Fibroblast of skin of scalp (primary cell): ENCODE measurements at regions not wholly inside any gene's neighbourhood (a gene's known extent, or its start where the extent isn't known, plus 50 kb on each side); places are given as distances from the start of the nearest gene placed in this dataset.
A peak's percentile ranks its signal among the peaks of the same experiment; 100 is the strongest.

Source experiments
- DNase-seq: peaks from one replicate; pipeline ENCODE4 v3.0.0-alpha.2; 2013

DNA sequence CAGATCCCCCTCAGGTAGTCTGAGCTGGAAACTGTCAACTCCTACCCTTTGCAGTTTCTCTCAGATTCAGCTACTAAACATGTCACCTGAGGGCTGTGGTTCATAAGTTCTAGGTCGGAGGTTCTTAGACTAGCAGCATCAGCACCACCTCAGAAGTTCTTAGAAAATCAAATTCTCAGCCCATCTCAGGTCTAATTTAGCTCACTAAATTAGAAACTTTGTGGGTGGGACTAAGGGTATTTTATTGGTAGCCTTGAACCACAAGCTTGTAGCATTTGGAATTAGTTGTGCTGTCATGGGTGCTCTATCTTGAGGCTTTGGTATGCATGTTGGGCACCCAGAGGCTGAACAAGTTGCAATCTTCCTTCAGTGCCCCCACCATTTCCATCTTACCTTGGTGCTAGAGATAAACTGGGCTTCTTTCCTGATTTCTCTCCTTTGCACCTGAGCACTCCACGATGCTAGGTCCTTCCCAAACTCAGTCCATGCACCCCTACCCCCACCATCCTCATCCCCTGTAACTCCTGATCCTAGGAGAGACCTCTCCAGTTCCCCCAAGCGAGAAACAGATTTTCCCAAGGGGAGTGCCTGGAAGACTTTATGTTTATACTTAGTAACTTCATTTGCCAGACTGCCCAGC, 54.2 kb downstream of the S1PR1 start:
- DNase-seq, result no peak

DNA sequence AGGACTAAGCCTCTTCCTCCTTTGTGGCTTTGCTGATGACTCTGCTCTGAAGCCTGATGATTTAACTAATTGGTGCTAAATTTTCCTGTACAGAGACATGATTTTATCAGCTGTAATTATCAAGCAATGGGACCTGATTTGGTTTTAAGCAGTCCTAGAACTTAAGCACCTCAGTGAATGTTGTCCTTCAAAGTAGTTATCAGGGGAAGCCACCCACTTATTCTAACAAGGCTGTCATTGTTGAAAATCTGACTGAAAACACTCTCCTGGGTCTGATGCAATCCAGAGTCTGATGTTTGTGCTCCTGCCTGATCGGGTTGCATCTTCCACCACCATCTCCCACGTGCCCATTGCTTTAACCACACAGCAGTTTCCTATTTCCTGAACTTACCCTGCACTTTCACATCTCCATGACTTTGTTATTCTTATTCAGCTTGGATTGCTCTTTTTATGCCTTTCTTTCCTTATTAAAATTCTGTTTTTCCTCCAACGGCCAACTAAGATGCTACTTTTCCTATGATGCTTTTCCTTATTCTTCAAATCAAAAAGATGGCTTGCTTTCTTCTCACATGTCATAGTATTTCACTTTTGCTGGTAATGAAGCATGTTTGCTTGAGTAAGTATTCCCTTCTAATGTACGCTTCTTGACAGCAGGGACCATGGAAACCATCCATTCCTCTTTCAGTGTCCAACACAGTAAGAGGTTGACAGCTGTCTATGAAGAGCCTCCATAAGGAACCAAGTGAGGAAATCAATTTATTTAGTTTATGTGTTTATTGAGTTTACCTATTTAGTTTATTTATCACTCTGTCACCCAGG, 55.0 kb downstream of the S1PR1 start:
- DNase-seq, result peak; percentile 73

DNA sequence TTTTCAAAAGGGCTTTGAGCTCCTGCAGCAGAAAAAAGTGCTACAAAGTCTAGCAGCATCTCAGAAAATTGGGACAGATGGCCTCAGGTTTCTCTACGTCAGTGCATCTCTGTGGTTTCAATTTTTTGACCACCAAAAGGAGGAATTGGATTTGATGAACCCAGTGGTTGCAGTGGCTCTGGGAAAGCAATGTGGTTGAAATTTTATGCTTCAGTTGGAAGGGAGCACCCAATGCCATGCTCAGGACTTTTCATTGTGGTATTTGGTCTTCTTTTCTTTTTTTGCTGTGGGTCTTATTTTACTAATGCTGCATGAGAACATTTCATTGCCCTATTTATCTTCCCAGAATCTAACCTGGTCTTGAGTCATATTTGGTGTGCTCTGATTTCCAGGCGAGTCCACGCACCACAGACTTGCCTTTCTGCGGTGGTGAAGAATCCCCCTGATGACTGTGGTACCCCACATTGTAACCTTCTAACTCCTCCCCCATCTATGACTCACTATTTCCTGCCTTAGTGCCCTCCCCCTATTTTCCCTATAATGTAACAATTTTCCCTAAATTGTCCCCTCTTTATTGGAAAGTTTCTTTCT, 56.7 kb downstream of the S1PR1 start:
- peak; percentile 33 for DNase-seq

DNA sequence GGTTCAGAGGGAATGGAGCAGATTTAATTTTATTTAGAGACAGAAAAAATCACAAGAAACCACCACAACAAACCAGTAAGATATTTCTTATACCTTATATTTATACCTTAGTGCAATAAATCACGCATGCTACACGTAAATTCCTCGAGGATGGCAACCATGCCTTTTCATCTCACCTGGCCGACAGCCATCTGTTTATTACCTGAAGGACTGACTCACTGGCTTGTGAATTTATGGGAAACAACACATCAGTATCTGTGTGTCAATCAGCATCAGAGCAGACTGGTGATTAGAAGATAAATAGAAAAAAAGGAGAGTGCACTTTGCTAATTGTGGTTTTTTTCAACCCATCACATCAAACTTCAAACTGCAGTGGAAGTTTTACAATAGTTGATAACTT, 58.4 kb downstream of the S1PR1 start:
- DNase-seq, result no peak

DNA sequence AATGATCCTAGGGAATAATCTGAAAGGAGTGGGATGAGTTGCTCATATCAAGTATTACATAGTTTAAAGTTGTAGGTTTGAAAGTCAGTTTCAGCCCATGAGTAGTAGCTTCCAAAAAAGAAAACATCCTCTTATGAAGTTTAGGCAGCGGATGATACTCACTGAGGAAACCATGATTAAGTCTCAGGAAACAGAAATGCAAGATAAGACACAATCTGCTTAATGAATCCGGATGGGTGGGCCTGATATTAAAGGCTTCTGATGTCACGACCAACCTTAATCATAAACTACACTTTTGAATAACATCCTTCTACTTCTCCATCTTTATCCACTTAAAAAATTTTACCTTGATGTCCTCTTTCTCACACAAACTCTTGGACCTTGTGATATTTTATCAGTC, 61.8 kb downstream of the S1PR1 start:
- no peak for DNase-seq

DNA sequence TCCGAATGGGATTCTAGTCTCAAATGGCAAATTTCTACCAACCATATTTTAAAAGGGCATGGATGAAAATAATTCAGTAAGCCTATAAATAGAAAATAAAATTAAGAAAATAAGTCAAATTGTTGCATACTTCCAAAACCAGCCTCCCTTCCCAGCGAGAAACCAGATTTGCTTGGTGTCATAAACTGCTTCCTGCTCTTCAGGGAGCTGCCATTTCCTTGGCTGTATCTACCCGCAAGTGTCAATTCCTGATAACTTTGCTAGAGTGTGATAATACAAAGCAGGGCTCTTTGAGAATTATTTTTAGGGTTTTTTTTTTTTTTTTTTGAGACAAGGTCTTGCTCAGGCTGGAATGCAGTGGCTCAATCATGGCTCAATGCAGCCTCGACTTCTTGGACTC, 62.3 kb downstream of the S1PR1 start:
- DNase-seq, result no peak

DNA sequence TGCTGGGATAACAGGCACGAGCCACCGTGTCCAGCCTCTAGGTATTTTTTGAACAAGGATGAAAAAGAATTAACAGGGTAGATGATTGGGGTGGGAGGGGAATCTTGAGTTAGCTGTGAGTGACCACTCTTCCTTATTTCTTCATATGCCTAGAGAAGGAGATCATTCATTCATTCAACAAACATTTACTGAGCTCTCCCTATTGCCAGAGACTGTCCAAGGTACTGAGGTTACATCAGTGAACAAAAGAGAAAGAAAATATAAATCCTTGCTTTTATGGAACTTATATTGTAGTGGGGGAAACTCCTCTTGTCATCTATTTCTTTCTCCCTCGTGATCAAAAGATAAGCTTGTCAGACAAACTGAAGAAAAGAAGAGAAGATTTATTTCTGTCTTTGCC, 62.9 kb downstream of the S1PR1 start:
- DNase-seq, result no peak

DNA sequence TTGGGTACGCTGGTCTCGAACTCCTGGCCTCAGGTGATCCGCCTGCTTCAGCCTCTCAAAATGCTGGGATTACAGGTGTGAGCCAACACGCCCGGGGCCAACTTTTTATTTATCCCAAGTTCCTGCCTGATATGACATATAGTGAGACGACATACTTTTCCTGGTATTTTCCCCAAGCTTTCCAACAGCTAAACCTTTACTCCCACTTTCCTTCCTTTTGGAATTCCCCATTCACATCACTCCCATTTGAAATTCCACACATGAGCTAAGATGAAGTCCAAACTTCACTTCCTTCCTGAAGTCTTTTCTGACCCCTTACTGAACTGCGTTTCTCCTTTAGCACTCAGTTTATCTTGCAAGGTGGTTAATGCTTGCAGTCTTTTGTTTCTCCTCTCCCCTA, 64.1 kb downstream of the S1PR1 start:
- no peak for DNase-seq

DNA sequence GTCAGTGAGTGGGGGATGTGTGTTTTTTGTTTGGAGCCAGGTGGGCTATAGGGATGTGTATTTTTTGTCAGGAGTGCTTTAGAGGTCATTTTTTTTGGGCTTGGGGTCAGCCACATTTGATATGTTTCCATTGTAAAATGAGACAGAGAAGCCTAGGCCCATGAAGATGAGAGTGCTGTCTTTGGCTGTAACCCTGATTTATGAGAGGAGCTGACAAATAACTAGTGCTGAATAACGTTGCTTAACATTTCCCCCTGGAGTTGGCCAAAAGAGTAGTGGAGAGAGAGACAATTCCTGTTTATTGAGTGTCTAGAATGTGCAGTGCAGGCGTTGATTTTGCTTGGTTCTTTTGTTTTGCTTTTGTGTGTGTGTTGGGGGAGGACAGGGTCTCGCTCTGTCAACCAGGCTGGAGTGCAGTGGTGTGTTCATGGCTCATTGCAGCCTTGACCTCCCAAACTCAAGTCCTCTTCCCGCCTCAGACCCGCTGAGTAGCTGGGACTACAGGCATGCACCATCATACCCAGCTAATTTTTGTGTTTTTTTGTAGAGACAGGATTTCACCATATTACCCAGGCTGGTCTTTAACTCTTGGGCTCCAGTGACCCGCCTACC, 64.7 kb downstream of the S1PR1 start:
- DNase-seq, result no peak

DNA sequence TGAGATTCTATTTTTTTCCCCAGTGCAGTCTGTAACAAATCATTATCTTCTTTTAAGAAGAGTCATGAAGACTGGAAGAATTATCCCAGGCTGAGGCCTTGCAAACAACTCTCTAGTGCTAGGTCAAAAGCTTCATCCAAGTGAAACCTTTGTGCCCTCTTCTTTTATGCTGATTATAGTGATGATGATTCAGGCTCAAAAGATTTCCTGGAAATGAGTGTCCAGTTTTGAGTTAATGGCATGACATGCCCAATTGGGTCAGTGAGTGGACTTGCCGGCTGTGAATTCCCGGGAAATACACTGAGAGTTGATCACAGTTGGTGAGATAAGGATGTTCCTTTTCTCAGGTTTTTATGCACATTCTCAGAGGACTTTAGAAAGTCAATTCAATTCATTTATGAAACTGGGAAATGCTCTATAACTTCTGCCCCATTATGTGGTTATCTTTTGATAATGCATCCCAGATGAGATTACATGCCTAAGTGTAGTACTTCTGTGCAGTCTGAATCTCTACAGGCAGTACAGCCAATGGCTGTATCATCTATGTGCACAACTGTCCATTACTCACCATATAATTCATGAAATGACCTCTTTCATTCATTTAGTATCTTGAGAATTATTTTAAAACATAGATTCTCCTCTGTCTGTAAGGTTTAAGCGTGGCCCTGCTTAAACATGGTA, 66.2 kb downstream of the S1PR1 start:
- DNase-seq, result no peak

DNA sequence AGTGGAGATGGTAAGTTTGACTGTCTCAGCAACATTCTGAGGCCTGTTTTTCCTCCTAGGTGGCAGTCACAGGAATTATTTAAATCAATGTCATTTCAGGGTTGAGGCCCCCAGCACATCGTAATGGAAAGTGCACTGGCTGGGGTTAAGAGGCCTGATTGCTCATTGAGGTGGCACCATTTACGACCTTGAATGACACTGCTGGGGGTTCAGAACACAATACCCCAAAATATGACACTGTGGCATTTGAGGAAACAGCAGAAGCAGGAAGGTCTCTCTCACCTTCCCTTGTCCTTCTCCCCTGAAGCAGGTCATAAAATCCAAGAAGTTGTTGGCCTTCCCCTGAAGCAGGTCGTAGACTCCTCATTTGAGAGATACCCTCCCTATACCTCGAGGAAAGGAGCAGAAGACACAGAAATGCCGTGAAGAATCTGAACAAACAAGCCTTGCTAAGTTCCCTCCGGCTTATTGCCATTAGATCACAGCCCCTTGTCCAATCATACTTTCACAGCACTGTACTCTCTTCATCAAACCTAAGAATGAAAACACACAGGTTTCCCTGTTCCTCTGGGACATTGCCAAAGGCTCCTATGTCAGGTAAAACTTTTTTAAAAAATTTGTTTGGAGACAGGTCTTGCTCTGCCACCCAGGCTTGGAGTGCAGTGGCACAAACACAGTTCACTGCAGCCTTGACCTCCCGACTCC, 71.3 kb downstream of the S1PR1 start:
- no peak for DNase-seq

DNA sequence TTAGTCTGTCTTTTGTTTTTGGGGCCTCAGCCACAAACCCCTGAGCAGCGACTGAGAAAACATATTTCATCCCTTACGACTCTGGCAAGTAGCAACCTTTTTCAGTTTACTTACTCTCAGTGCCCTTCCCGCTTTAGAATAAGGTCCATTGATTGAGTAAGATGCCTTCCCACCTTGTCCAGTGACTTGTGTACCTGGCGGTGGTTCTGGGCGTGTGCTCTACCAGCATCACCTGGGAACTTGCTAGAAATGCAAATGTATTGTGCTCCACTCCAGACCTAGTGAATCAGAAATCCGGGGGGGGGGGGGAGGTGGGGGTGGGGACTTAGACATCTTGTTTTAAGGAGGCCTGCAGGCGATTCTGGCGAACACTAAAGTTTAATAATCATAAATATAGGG, 72.1 kb downstream of the S1PR1 start:
- no peak for DNase-seq

DNA sequence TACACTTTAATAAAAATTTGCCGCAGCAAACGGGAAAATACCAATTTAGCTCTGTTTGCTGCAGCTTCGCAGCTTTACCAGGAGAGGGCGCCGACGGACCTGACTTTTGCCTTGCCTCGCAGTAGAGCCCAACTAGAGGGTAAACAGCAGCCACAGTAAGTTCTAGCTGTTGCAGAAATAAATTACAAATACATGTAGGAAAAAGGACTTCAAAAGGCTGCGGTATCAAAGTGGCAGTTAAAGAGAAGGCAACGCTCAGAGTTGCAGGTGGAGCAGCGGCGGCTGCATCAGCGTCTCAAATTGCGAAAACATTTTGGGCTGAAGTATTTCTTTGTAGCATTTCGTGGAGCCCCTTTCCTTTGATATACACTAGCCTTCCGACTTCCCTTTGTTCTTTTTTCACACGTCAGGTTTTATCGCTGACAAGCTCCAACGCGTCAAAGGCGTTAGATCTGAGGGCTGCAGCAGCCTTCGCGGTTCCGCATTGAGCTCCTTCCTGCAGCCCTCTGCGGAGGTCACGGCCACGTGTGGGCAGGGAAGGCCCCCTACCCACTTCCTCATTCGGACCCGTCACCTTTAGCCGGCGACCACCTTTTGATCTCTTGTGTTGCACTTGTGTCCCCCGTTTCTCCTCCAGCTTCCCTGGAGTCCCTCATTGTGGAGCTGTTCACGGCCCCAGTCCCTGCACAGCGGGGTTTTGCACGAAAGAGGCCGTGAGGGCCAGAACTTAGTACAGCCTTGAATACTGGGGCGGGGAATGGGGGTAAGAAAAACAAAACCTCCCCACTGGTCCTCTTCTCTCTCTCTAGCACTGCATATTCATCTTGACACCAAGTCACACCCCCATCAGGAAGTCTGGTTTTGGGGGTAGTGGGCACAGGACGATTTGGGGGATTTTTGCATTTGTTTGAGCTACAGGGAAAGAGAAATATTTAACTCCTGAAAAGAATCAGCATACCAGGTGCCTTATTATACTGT, 72.8 kb downstream of the S1PR1 start:
- peak; percentile 53 for DNase-seq

DNA sequence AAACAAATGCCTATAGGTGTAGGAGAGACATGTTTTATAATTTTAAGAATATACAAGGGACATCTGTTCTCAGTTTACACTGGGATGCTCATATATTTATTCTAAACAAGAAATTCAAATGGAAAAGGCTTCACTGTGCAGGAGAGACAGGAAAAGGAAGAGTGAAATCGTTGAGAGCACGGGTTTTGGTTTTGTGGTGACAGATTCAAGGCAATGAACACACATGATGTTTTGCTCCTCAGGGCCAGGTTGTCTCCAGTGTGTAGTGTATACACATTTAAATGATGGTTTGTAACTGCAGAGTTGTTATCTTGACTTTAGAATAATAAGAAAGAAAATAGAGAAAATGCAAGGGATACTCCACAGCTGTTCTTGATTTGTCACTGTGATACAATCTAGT, 73.7 kb downstream of the S1PR1 start:
- DNase-seq, result no peak

DNA sequence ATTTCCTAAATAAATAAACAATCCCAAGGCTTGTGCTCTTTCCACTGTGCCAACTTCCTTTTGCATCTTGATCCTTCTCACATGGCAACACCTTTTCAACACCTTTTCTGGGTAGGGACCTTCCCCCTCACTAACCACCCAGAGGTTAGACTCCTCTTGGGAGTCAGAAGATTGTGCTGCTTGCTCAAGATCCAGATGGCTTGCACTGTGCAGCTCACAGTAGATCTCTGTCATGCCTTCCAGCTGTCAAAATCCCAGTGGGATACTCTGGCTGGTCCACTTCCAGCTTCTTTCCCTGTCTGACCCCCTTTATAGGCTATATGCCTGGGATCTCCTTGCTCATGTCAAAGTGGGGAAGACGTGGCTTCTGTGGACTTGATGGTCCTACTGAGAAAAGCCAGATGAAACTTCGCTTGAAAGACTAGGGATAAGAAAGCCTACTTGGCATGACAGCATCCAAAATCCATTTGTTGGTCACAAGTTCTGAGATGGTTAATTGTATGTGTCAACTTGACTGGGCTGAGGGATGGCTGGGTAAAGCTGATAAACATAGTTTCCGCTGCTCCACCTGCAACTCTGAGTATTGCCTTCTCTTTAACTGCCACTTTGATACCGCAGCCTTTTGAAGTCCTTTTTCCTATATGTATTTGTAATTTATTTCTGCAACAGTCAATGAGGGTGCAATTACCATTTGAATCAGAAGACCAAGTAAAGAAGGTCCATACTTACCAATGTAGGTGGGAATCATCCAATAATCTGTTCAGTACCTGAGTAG, 74.5 kb downstream of the S1PR1 start:
- DNase-seq, result no peak

DNA sequence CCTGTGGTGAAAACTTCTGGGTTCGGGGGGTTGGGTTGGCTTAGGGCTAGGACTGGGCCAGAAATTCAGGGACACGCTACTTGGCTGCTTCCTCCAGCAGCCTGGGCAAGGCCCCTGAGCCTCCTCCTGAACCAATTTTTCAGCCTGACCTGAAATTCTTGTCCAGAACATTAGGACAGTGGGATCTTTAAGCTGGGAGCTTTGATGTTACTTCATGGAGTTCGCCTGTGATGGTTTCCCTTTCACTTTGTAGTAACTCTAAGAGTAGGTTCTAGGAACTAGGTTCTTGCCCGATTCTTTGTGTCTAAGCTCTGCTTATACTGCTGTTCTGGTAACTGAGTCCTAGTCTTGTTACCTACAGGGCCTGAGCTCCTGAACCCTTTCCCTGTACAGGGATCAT, 75.3 kb downstream of the S1PR1 start:
- no peak for DNase-seq

DNA sequence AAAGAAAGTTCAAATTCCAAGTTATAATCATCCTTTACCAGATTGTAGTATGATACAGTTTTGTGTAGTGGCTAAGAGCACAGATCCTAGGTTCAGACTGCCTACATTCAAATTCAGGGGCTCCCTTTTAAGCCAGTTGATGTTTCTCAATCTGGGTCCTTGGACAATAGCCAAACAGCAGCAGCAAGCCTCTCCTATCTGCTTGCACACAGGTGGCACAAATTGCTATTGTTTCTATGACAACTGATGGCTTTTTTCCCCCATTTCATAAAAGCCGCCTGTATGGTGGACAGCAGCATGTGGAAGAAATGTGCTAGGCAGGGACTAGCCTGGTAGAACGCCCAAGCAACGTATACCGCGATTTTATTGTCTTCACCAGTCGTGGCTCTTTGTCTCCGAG, 76.5 kb downstream of the S1PR1 start:
- DNase-seq, result no peak

DNA sequence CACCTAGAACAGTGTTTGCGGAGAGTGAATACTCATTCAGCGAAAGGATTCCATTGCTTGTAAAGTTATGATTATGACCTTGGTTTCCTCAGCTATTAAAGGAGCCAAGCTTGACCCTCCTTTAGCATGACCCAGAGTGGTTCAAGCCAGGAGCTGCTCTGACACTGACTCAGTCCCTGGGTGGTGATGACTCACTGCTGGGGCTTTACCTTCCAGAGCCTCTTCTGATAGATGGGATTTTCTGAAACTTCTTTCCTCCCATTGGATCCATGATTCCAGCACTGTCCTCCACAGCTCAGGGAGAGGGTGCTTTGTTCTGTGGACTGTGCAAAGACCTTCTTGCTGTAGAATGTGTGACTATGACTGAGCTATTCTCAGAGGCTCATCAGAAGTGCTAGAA, 77.4 kb downstream of the S1PR1 start:
- DNase-seq, result peak; percentile 41

DNA sequence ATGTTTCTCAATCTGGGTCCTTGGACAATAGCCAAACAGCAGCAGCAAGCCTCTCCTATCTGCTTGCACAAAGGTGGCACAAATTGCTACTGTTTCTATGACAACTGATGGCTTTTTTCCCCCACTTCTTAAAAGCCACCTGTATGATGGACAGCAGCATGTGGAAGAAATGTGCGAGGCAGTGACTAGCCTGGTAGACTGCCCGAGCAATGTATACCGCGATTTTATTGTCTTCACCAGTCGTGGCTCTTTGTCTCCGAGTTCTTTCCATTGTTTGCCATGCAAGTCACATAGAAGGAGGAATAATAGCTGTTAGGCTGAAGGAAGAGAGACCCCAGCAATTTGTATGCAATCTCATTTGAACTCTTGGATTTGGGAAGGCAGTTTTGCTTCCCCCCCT, 79.4 kb downstream of the S1PR1 start:
- no peak for DNase-seq

DNA sequence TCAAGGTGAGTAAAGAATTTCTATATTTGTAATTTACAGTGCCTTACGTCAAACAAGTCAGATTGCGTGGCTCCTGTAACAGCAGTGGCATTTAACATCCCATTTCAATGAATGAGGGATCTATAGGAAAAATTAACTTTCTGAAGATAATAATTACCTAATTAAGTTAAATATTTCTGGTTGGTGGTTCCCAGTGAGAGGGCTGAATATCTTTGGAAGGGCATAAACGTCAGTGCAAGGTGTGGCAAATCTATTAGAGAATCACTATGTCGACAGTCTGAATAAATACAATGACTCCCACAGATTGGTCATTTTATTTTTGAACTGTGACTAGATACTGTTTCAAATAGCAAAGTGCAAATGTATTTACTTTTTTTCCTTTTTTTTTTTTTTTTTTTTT, 80.0 kb downstream of the S1PR1 start:
- no peak for DNase-seq
